ENCODE measurements at regions not wholly inside any gene's neighbourhood (a gene's known extent, or its start where the extent isn't known, plus 50 kb on each side); places are given as distances from the start of the nearest gene placed in this dataset.
"Not testable (repeated sequence)": the region's sequence is repeated elsewhere in the genome, so short reads cannot be mapped to it uniquely, and the experiment has no call there.

DNA sequence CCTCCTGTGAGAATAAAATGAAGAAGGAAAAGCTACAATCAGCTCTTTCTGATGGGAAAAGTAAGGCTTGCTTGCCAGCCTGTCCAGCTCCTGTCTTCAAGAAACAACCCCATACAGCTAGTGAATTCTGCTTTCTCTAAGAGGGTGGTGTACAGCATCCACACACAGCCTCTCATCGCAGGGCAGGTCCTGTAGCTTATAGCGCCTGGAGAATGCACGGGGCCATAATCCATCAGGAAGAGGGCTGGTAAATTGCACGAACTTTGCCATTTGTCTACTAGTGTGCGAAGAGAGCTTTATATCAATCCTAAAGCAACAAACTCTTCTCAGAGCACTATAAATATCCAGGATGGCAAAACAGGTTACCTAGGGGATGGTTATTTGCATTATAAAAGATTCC lies 83.3 kb upstream of the SAMSN1 start:
- Mint-ChIP-seq H3K9me3 (peaks cover 2% of the 10 kb centered on the region), H3K27ac (ENCODE audit: unreplicated experiment) (peak overlapping the region; percentile 35), H3K4me1 (peaks cover 9% of the 10 kb centered on the region), H3K27me3 (ENCODE audit: low read depth) (no peaks in the 10 kb centered on the region), H3K36me3 (ENCODE audit: low read depth) (no peaks in the 10 kb centered on the region), H3K4me3 (no peak overlapping the region)
- DNase-seq (ENCODE audit: low read depth, low spot score), result no peak
- TF ChIP-seq, protein P1, sequence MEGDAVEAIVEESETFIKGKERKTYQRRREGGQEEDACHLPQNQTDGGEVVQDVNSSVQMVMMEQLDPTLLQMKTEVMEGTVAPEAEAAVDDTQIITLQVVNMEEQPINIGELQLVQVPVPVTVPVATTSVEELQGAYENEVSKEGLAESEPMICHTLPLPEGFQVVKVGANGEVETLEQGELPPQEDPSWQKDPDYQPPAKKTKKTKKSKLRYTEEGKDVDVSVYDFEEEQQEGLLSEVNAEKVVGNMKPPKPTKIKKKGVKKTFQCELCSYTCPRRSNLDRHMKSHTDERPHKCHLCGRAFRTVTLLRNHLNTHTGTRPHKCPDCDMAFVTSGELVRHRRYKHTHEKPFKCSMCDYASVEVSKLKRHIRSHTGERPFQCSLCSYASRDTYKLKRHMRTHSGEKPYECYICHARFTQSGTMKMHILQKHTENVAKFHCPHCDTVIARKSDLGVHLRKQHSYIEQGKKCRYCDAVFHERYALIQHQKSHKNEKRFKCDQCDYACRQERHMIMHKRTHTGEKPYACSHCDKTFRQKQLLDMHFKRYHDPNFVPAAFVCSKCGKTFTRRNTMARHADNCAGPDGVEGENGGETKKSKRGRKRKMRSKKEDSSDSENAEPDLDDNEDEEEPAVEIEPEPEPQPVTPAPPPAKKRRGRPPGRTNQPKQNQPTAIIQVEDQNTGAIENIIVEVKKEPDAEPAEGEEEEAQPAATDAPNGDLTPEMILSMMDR (conservative IDR thresholded peaks at IDR 0.05), result no peak

DNA sequence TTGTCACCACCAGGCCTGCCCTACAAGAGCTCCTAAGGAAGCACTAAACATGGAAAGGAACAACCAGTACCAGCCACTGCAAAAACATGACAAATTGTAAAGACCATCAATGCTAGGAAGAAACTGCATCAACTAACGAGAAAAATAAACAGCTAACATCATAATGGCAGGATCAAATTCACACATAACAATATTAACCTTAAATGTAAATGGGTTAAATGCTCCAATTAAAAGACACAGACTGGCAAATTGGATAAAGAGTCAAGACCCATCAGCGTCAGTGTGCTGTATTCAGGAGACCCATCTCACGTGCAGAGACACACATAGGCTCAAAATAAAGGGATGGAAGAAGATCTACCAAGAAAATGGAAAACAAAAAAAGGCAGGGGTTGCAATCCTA lies 77.0 kb upstream of the SAMSN1 start:
- not testable (repeated sequence) for H3K27me3 Mint-ChIP-seq (ENCODE audit: low read depth); H3K9me3 Mint-ChIP-seq; H3K27ac Mint-ChIP-seq (ENCODE audit: unreplicated experiment); H3K4me1 Mint-ChIP-seq; H3K4me3 Mint-ChIP-seq; DNase-seq (ENCODE audit: low read depth, low spot score); H3K36me3 Mint-ChIP-seq (ENCODE audit: low read depth)

DNA sequence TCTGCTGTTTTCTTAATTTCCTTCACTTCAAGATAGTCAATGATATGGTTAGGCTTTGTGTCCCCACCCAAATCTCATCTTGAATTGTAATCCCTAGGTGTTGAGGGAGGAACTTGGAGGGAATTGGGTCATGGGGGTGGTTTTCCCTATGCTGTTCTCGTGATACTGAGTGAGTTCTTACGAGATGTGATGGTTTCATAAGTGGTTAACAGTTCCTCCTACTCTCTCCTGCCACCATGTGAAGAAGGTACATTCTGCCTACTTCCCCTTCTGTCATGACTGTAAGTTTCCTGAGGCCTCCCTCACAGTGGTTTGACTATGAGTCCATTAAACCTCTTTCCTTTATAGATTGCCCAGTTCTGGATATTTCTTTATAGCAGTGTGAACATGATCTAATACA lies 74.0 kb upstream of the SAMSN1 start:
- Mint-ChIP-seq H3K36me3 (ENCODE audit: low read depth) (no peaks in the 10 kb centered on the region), H3K27ac (ENCODE audit: unreplicated experiment) (no peak overlapping the region), H3K4me3 (no peak overlapping the region), H3K9me3 (peaks cover 7% of the 10 kb centered on the region), H3K4me1 (no peaks in the 10 kb centered on the region), H3K27me3 (ENCODE audit: low read depth) (no peaks in the 10 kb centered on the region)
- DNase-seq (ENCODE audit: low read depth, low spot score), result no peak
- TF ChIP-seq, protein P1 (conservative IDR thresholded peaks at IDR 0.05), result no peak

- TF ChIP-seq, protein P1 (conservative IDR thresholded peaks at IDR 0.05), result no peak
- no peaks in the 10 kb centered on the region for H3K36me3 Mint-ChIP-seq (ENCODE audit: low read depth)
- H3K27me3 Mint-ChIP-seq (ENCODE audit: low read depth), result no peaks in the 10 kb centered on the region
- H3K4me1 Mint-ChIP-seq, result no peaks in the 10 kb centered on the region
- H3K4me3 Mint-ChIP-seq, result no peak overlapping the region
- H3K9me3 Mint-ChIP-seq, result peaks cover 2% of the 10 kb centered on the region
- DNase-seq (ENCODE audit: low read depth, low spot score), result no peak
- no peak overlapping the region for H3K27ac Mint-ChIP-seq (ENCODE audit: unreplicated experiment)
Observed at GRCh38 chr21:14617871-14618270, 71.8 kb upstream of the SAMSN1 start.

GRCh38 chr21:14617040-14617393 lies 70.9 kb upstream of the SAMSN1 start:
- Mint-ChIP-seq H3K4me1 (no peaks in the 10 kb centered on the region), H3K36me3 (ENCODE audit: low read depth) (no peaks in the 10 kb centered on the region), H3K4me3 (no peak overlapping the region), H3K27ac (ENCODE audit: unreplicated experiment) (no peak overlapping the region), H3K9me3 (peaks cover 2% of the 10 kb centered on the region), H3K27me3 (ENCODE audit: low read depth) (no peaks in the 10 kb centered on the region)
- no peak for DNase-seq (ENCODE audit: low read depth, low spot score)
- TF ChIP-seq, protein P1 (conservative IDR thresholded peaks at IDR 0.05), result no peak

DNA sequence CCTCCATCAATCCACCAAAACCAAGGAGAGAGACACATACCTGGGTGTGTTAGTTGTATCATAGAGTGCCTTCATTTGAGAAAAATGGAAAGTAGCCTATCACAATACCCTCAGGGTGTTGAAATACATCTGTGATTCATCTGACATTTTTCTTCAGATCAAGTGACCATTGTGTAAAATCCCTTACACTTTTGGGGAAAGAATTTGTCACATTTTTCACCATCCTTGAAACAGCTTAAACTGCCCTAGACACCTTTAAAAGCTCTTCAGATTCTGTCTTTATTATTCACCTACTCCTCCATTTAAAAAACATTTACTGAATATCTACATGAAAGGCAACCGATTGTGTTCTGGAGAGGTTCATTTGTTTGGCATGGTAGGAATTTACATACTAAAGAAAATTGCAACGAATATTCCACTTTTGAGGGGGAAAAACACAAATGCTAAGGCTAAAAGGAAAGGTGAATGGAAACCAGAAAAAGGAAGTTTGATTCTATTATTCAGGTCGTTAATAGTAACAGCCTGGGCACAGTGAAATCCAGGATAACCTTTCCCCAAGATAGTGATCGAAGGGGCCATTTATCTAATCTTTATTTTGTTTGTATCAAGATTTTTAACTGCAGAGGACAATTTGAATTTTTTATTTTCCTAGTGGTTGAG lies 70.4 kb upstream of the SAMSN1 start:
- H3K4me3 Mint-ChIP-seq, result no peak overlapping the region
- no peak overlapping the region for H3K27ac Mint-ChIP-seq (ENCODE audit: unreplicated experiment)
- no peak for DNase-seq (ENCODE audit: low read depth, low spot score)
- TF ChIP-seq, protein P1 (conservative IDR thresholded peaks at IDR 0.05), result no peak
- H3K36me3 Mint-ChIP-seq (ENCODE audit: low read depth), result no peaks in the 10 kb centered on the region
- H3K9me3 Mint-ChIP-seq, result peaks cover 2% of the 10 kb centered on the region
- no peaks in the 10 kb centered on the region for H3K4me1 Mint-ChIP-seq
- H3K27me3 Mint-ChIP-seq (ENCODE audit: low read depth), result no peaks in the 10 kb centered on the region
